ENCODE measurements at regions not wholly inside any gene's neighbourhood (a gene's known extent, or its start where the extent isn't known, plus 50 kb on each side); places are given as distances from the start of the nearest gene placed in this dataset.

GRCh38 chr10:63684257-63684936 is 163.2 kb downstream of the REEP3 start:
- TF ChIP-seq CTCF (IDR thresholded peaks at IDR 0.05; ENCODE audit: low read length) (no peak), EZH2 (IDR thresholded peaks at IDR 0.05; ENCODE audit: borderline replicate concordance, low read length) (no peak)
